ENCODE measurements at regions not wholly inside any gene's neighbourhood (a gene's known extent, or its start where the extent isn't known, plus 50 kb on each side); places are given as distances from the start of the nearest gene placed in this dataset.

DNA sequence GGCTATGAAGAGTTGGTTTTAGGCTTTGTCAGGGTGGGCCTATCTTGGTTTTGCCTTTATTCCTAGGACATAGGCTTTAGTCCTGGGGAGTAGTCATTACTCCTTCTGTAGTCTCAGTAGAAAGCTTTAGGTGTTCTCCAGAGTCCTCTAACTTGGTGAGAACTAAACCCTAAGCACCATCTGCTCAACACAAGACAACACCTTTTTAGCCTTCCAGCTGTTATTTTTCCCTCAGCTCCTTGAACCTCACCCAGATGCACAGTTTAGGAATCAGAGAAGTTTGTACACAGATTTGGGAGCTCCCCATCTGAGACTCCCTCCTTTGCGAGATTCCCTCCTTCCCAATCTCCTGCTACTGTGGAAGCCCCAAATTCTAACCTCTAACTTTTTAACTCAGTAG, 141.3 kb downstream of the QRSL1 start:
- H3K4me3 ChIP-seq, result no peak overlapping the region
- H3K36me3 ChIP-seq, result no peaks in the 10 kb centered on the region
- H3K4me1 ChIP-seq, result no peaks in the 10 kb centered on the region
- intact Hi-C loops (cut with micrococcal nuclease), result no loop called here
- DNase-seq, result no peak
- H3K9me3 ChIP-seq (replicated peaks), result peaks cover 23% of the 10 kb centered on the region
- no peak overlapping the region for H3K27ac ChIP-seq (replicated peaks)
- TF ChIP-seq, protein P1, sequence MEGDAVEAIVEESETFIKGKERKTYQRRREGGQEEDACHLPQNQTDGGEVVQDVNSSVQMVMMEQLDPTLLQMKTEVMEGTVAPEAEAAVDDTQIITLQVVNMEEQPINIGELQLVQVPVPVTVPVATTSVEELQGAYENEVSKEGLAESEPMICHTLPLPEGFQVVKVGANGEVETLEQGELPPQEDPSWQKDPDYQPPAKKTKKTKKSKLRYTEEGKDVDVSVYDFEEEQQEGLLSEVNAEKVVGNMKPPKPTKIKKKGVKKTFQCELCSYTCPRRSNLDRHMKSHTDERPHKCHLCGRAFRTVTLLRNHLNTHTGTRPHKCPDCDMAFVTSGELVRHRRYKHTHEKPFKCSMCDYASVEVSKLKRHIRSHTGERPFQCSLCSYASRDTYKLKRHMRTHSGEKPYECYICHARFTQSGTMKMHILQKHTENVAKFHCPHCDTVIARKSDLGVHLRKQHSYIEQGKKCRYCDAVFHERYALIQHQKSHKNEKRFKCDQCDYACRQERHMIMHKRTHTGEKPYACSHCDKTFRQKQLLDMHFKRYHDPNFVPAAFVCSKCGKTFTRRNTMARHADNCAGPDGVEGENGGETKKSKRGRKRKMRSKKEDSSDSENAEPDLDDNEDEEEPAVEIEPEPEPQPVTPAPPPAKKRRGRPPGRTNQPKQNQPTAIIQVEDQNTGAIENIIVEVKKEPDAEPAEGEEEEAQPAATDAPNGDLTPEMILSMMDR (IDR thresholded peaks at IDR 0.05; ENCODE audit: borderline replicate concordance), result no peak
- no peaks in the 10 kb centered on the region for H3K27me3 ChIP-seq (ENCODE audit: low read depth)

DNA sequence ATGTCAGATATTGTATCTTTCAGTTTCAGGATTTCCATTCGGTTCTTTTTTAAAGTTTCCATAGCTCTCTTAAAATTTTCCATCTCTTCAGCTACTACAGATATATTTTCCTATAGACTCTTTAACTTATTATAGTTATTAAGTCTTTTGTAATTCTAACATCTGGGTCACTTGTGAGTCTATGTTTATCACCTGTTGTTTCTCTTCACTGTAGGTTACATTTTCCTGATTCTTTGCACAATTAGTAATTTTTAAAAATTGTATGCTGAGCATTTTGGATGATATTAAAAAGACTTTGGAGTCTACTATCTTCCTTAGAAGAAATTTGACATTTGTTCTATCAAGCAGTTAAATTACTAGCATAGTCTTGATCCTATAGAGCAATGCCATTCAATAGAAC, 140.7 kb downstream of the QRSL1 start:
- intact Hi-C loops (cut with micrococcal nuclease), result no loop called here
- H3K9me3 ChIP-seq (replicated peaks), result peaks cover 23% of the 10 kb centered on the region
- DNase-seq, result no peak
- H3K4me3 ChIP-seq, result no peak overlapping the region
- no peaks in the 10 kb centered on the region for H3K36me3 ChIP-seq
- no peak overlapping the region for H3K27ac ChIP-seq (replicated peaks)
- no peaks in the 10 kb centered on the region for H3K4me1 ChIP-seq
- no peaks in the 10 kb centered on the region for H3K27me3 ChIP-seq (ENCODE audit: low read depth)
- TF ChIP-seq, protein P1 (IDR thresholded peaks at IDR 0.05; ENCODE audit: borderline replicate concordance), result no peak

GRCh38 chr6:106767271-106767670, 137.9 kb downstream of the QRSL1 start:
- intact Hi-C loops (cut with micrococcal nuclease), result no loop called here

GRCh38 chr6:106766201-106766600, 136.8 kb downstream of the QRSL1 start:
- Histone ChIP-seq H3K9me3 (replicated peaks) (peaks cover 33% of the 10 kb centered on the region), H3K4me3 (no peak overlapping the region), H3K4me1 (no peaks in the 10 kb centered on the region), H3K27ac (replicated peaks) (no peak overlapping the region), H3K27me3 (ENCODE audit: low read depth) (no peaks in the 10 kb centered on the region), H3K36me3 (no peaks in the 10 kb centered on the region)
- intact Hi-C loops (cut with micrococcal nuclease), result no loop called here
- TF ChIP-seq, protein P1 (IDR thresholded peaks at IDR 0.05; ENCODE audit: borderline replicate concordance), result no peak
- no peak for DNase-seq

More at GRCh38 chr6:106767271-106767670, 137.9 kb downstream of the QRSL1 start:
- H3K27me3 ChIP-seq (ENCODE audit: low read depth), result no peaks in the 10 kb centered on the region
- H3K36me3 ChIP-seq, result no peaks in the 10 kb centered on the region
- TF ChIP-seq, protein P1 (IDR thresholded peaks at IDR 0.05; ENCODE audit: borderline replicate concordance), result no peak
- no peak overlapping the region for H3K4me3 ChIP-seq
- no peak overlapping the region for H3K27ac ChIP-seq (replicated peaks)
- no peaks in the 10 kb centered on the region for H3K4me1 ChIP-seq
- peaks cover 27% of the 10 kb centered on the region for H3K9me3 ChIP-seq (replicated peaks)
- DNase-seq, result no peak

- H3K9me3 ChIP-seq (replicated peaks), result peaks cover 26% of the 10 kb centered on the region
- H3K4me3 ChIP-seq, result no peak overlapping the region
- H3K27ac ChIP-seq (replicated peaks), result no peak overlapping the region
- H3K27me3 ChIP-seq (ENCODE audit: low read depth), result no peaks in the 10 kb centered on the region
- H3K4me1 ChIP-seq, result no peaks in the 10 kb centered on the region
- intact Hi-C loops (cut with micrococcal nuclease), result no loop called here
- no peak for DNase-seq
- H3K36me3 ChIP-seq, result no peaks in the 10 kb centered on the region
- TF ChIP-seq, protein P1 (IDR thresholded peaks at IDR 0.05; ENCODE audit: borderline replicate concordance), result no peak
Observed at GRCh38 chr6:106765496-106765895, 136.1 kb downstream of the QRSL1 start.

Measured in left ventricle myocardium inferior (tissue), 1 donor.